HG03520 (cell line): ENCODE measurements at regions not wholly inside any gene's neighbourhood (a gene's known extent, or its start where the extent isn't known, plus 50 kb on each side); places are given as distances from the start of the nearest gene placed in this dataset.

Experiments
- ATAC-seq: cut with Tn5 transposase; IDR thresholded peaks from one replicate; pipeline ENCODE4 v1.9.1; 2021; ENCODE audit warnings: mild to moderate bottlenecking, moderate library complexity; ENCODE audit not compliant: unreplicated experiment

- no peak for ATAC-seq
Observed at GRCh38 chr10:111435871-111436270, 359.0 kb downstream of the ADRA2A start.

GRCh38 chr10:111439034-111439842 lies 362.4 kb downstream of the ADRA2A start:
- ATAC-seq, result no peak

- no peak for ATAC-seq
Observed at GRCh38 chr10:111440501-111440900, 363.7 kb downstream of the ADRA2A start.

- no peak for ATAC-seq
Observed at GRCh38 chr10:111445667-111446066, 368.8 kb downstream of the ADRA2A start.

GRCh38 chr10:111446966-111447365 lies 370.1 kb downstream of the ADRA2A start:
- no peak for ATAC-seq

- no peak for ATAC-seq
Observed at GRCh38 chr10:111452153-111452552, 375.3 kb downstream of the ADRA2A start.

- no peak for ATAC-seq
Observed at GRCh38 chr10:111455776-111456426, 379.1 kb downstream of the ADRA2A start.

- no peak for ATAC-seq
Observed at GRCh38 chr10:111458256-111458655, 381.4 kb downstream of the ADRA2A start.

- ATAC-seq, result no peak
Observed at GRCh38 chr10:111459967-111460366, 383.1 kb downstream of the ADRA2A start.

GRCh38 chr10:111472445-111472844 lies 395.6 kb downstream of the ADRA2A start:
- ATAC-seq, result no peak

- ATAC-seq, result no peak
Observed at GRCh38 chr10:111473361-111473760, 396.5 kb downstream of the ADRA2A start.

- no peak for ATAC-seq
Observed at GRCh38 chr10:111474786-111475185, 398.0 kb downstream of the ADRA2A start.

- ATAC-seq, result no peak
Observed at GRCh38 chr10:111475720-111476119, 398.9 kb downstream of the ADRA2A start.

GRCh38 chr10:111478651-111479050 lies 401.8 kb downstream of the ADRA2A start:
- no peak for ATAC-seq

- no peak for ATAC-seq
Observed at GRCh38 chr10:111479966-111480365, 403.1 kb downstream of the ADRA2A start.

- no peak for ATAC-seq
Observed at GRCh38 chr10:111481261-111481826, 404.5 kb downstream of the ADRA2A start.

- ATAC-seq, result no peak
Observed at GRCh38 chr10:111481866-111482265, 405.0 kb downstream of the ADRA2A start.

GRCh38 chr10:111482621-111483216 lies 405.9 kb downstream of the ADRA2A start:
- ATAC-seq, result no peak

- ATAC-seq, result no peak
Observed at GRCh38 chr10:111485767-111486166, 408.9 kb downstream of the ADRA2A start.

GRCh38 chr10:111486346-111486745 lies 409.5 kb downstream of the ADRA2A start:
- no peak for ATAC-seq

- no peak for ATAC-seq
Observed at GRCh38 chr10:111488668-111489067, 411.8 kb downstream of the ADRA2A start.

- ATAC-seq, result no peak
Observed at GRCh38 chr10:111491154-111491553, 414.3 kb downstream of the ADRA2A start.
